Glutamatergic neuron (in vitro differentiated cells): ENCODE measurements at regions not wholly inside any gene's neighbourhood (a gene's known extent, or its start where the extent isn't known, plus 50 kb on each side); places are given as distances from the start of the nearest gene placed in this dataset.

Experiments
- DNase-seq: peaks from one replicate; pipeline ENCODE4 v3.0.0; 2022
- H3K27ac Mint-ChIP-seq: one replicate; pipeline ENCODE4 v1.8.0; 2020; ENCODE audit warnings: mild to moderate bottlenecking, mixed read lengths, inconsistent platforms; ENCODE audit not compliant: unreplicated experiment
- H3K27me3 Mint-ChIP-seq: one replicate; pipeline ENCODE4 v1.8.0; 2020; ENCODE audit warnings: mild to moderate bottlenecking, moderate library complexity, mixed read lengths, inconsistent platforms; ENCODE audit not compliant: unreplicated experiment
- H3K36me3 Mint-ChIP-seq: one replicate; pipeline ENCODE4 v1.8.0; 2020; ENCODE audit warnings: mild to moderate bottlenecking, mixed read lengths, inconsistent platforms; ENCODE audit not compliant: unreplicated experiment
- H3K4me1 Mint-ChIP-seq: one replicate; pipeline ENCODE4 v1.8.0; 2020; ENCODE audit warnings: mild to moderate bottlenecking, low read depth, mixed read lengths, inconsistent platforms; ENCODE audit not compliant: unreplicated experiment
- H3K4me3 Mint-ChIP-seq: one replicate; pipeline ENCODE4 v1.8.0; 2020; ENCODE audit warnings: mild to moderate bottlenecking, mixed read lengths, inconsistent platforms; ENCODE audit not compliant: unreplicated experiment
- H3K9me3 Mint-ChIP-seq: one replicate; pipeline ENCODE4 v1.8.0; 2020; ENCODE audit warnings: mild to moderate bottlenecking, moderate library complexity, mixed read lengths, inconsistent platforms; ENCODE audit not compliant: unreplicated experiment
- CTCF ChIP-seq: fragments of 200-600 bp; sonication (generic); IDR thresholded peaks from one replicate; pipeline ENCODE4 v1.5.0; 2021; ENCODE audit not compliant: partially characterized antibody, unreplicated experiment

- H3K4me3 Mint-ChIP-seq = no peak overlapping the region
- peaks cover 2% of the 10 kb centered on the region for H3K27me3 Mint-ChIP-seq
- no peaks in the 10 kb centered on the region for H3K36me3 Mint-ChIP-seq
- no peaks in the 10 kb centered on the region for H3K4me1 Mint-ChIP-seq
- DNase-seq = no peak
- TF ChIP-seq CTCF = no peak
- no peaks in the 10 kb centered on the region for H3K9me3 Mint-ChIP-seq
- H3K27ac Mint-ChIP-seq = no peak overlapping the region
These were observed 60.0 kb upstream of the CCDC91 start for GRCh38 chr12:28130234-28130624.

- no peak overlapping the region for H3K4me3 Mint-ChIP-seq
- DNase-seq = no peak
- H3K27me3 Mint-ChIP-seq = peaks cover 2% of the 10 kb centered on the region
- no peaks in the 10 kb centered on the region for H3K9me3 Mint-ChIP-seq
- H3K27ac Mint-ChIP-seq = no peak overlapping the region
- no peak for TF ChIP-seq CTCF
- H3K36me3 Mint-ChIP-seq = no peaks in the 10 kb centered on the region
- no peaks in the 10 kb centered on the region for H3K4me1 Mint-ChIP-seq
These were observed 59.3 kb upstream of the CCDC91 start for GRCh38 chr12:28130625-28131598.

- DNase-seq = no peak
- Mint-ChIP-seq H3K9me3 (no peaks in the 10 kb centered on the region), H3K4me3 (no peak overlapping the region), H3K27me3 (peaks cover 2% of the 10 kb centered on the region), H3K36me3 (no peaks in the 10 kb centered on the region), H3K27ac (no peak overlapping the region), H3K4me1 (no peaks in the 10 kb centered on the region)
- no peak for TF ChIP-seq CTCF
These were observed 57.9 kb upstream of the CCDC91 start for GRCh38 chr12:28132398-28132797.

- no peaks in the 10 kb centered on the region for H3K4me1 Mint-ChIP-seq
- TF ChIP-seq CTCF = no peak
- DNase-seq = no peak
- no peaks in the 10 kb centered on the region for H3K36me3 Mint-ChIP-seq
- no peaks in the 10 kb centered on the region for H3K9me3 Mint-ChIP-seq
- peaks cover under 1% of the 10 kb centered on the region for H3K27me3 Mint-ChIP-seq
- H3K27ac Mint-ChIP-seq = no peak overlapping the region
- no peak overlapping the region for H3K4me3 Mint-ChIP-seq
These were observed 54.3 kb upstream of the CCDC91 start for GRCh38 chr12:28135801-28136439.

GRCh38 chr12:28137414-28137813 lies 52.8 kb upstream of the CCDC91 start:
- no peaks in the 10 kb centered on the region for H3K36me3 Mint-ChIP-seq
- no peaks in the 10 kb centered on the region for H3K4me1 Mint-ChIP-seq
- no peaks in the 10 kb centered on the region for H3K27me3 Mint-ChIP-seq
- H3K9me3 Mint-ChIP-seq = no peaks in the 10 kb centered on the region
- no peak for DNase-seq
- H3K4me3 Mint-ChIP-seq = no peak overlapping the region
- H3K27ac Mint-ChIP-seq = no peak overlapping the region
- no peak for TF ChIP-seq CTCF
